PC-3 (cell line): ENCODE measurements at regions not wholly inside any gene's neighbourhood (a gene's known extent, or its start where the extent isn't known, plus 50 kb on each side); places are given as distances from the start of the nearest gene placed in this dataset.

Experiments
- ATAC-seq: fragments of 200-7000 bp; cut with Tn5 transposase; 2 replicates; pipeline ENCODE4 v1.9.1; 2020; ENCODE audit warnings: mild to moderate bottlenecking, moderate library complexity
- BruUV-seq: library from RNA; stranded (reverse); fragments of 400-500 nt; replicated peaks from 2 replicates; lab custom pipeline; 2021; lab: Mats Ljungman, UMichigan
- CTCF ChIA-PET: fragments of 300-600 bp; sonication (Branson Sonifier 250); formaldehyde crosslinking; loops from one replicate; lab custom pipeline; 2022; ENCODE audit warnings: antibody characterized with exemption; lab: Charles Lee
- POLR2A ChIA-PET: fragments of 300-600 bp; sonication (Branson Sonifier 250); formaldehyde crosslinking; loops from one replicate; lab custom pipeline; 2022; ENCODE audit warnings: antibody characterized with exemption; ENCODE audit not compliant: unreplicated experiment; lab: Charles Lee
- DNase-seq: peaks from one replicate; pipeline ENCODE4 v3.0.0-alpha.2; 2015
- H2AFZ ChIP-seq: fragments of 300-600 bp; sonication (generic); 2 replicates; pipeline ENCODE4 v1.6.0; 2016; ENCODE audit warnings: antibody characterized with exemption, low read length
- H3F3A ChIP-seq: fragments of 300-600 bp; sonication (generic); one replicate; pipeline ENCODE4 v1.6.0; 2017; ENCODE audit warnings: antibody characterized with exemption, low read length, control low read depth, mild to moderate bottlenecking; ENCODE audit not compliant: unreplicated experiment
- H3K27ac ChIP-seq: fragments of 300-600 bp; sonication (generic); 2 replicates; pipeline ENCODE4 v1.5.1; 2016; ENCODE audit warnings: mild to moderate bottlenecking, low read length
- H3K27me3 ChIP-seq: fragments of 300-600 bp; sonication (generic); 2 replicates; pipeline ENCODE4 v1.6.1; 2016; ENCODE audit warnings: low read length, mixed read lengths
- H3K36me3 ChIP-seq: fragments of 300-600 bp; sonication (generic); 2 replicates; pipeline ENCODE4 v1.6.1; 2016; ENCODE audit warnings: low read depth, mixed run types, low read length, mixed read lengths
- H3K4me1 ChIP-seq: fragments of 300-600 bp; sonication (generic); 2 replicates; pipeline ENCODE4 v1.5.1; 2016; ENCODE audit warnings: low read length; ENCODE audit not compliant: insufficient read depth
- H3K4me2 ChIP-seq: fragments of 300-600 bp; sonication (generic); 2 replicates; pipeline ENCODE4 v1.6.0; 2016; ENCODE audit warnings: low read length
- H3K4me3 ChIP-seq: fragments of 300-600 bp; sonication (generic); 2 replicates; pipeline ENCODE4 v1.5.1; 2016; ENCODE audit warnings: mild to moderate bottlenecking, low read length, mixed read lengths
- H3K79me2 ChIP-seq: fragments of 300-600 bp; sonication (generic); 2 replicates; pipeline ENCODE4 v1.6.1; 2017; ENCODE audit warnings: low read length, mixed read lengths
- H3K9ac ChIP-seq: fragments of 300-600 bp; sonication (generic); 2 replicates; pipeline ENCODE4 v1.6.0; 2016; ENCODE audit warnings: mild to moderate bottlenecking, low read length
- H3K9me2 ChIP-seq: fragments of 300-600 bp; sonication (generic); replicated peaks from 2 replicates; pipeline ENCODE4 v1.6.1; 2016; ENCODE audit warnings: mixed run types, low read length, mixed read lengths
- H3K9me3 ChIP-seq: fragments of 300-600 bp; sonication (generic); 2 replicates; pipeline ENCODE4 v1.6.1; 2016; ENCODE audit warnings: low read length, mixed read lengths
- H4K20me1 ChIP-seq: fragments of 300-600 bp; sonication (generic); 2 replicates; pipeline ENCODE4 v1.6.1; 2016; ENCODE audit warnings: low read length, mixed read lengths
- EZH2 ChIP-seq: fragments of 300-600 bp; sonication (generic); IDR thresholded peaks from one replicate; pipeline ENCODE4 v1.6.1; 2017; ENCODE audit warnings: antibody characterized with exemption, mild to moderate bottlenecking, low read length; ENCODE audit not compliant: unreplicated experiment
- EZH2phosphoT487 ChIP-seq: fragments of 300-600 bp; sonication (generic); IDR thresholded peaks from 2 replicates; pipeline ENCODE4 v1.6.1; 2018; ENCODE audit warnings: mild to moderate bottlenecking, antibody characterized with exemption, low read length, borderline replicate concordance
- intact Hi-C: fragments of 100-400 bp; cut with micrococcal nuclease; formaldehyde crosslinking; loops from 2 replicates; pipeline ENCODE4 v1.9.0; 2023
- TF ChIP-seq, protein P1 (sequence below): fragments of 300-600 bp; sonication (generic); conservative IDR thresholded peaks from 2 replicates; pipeline ENCODE4 v1.5.1; 2017; ENCODE audit warnings: antibody characterized with exemption, low read depth, mild to moderate bottlenecking, low read length

DNA sequence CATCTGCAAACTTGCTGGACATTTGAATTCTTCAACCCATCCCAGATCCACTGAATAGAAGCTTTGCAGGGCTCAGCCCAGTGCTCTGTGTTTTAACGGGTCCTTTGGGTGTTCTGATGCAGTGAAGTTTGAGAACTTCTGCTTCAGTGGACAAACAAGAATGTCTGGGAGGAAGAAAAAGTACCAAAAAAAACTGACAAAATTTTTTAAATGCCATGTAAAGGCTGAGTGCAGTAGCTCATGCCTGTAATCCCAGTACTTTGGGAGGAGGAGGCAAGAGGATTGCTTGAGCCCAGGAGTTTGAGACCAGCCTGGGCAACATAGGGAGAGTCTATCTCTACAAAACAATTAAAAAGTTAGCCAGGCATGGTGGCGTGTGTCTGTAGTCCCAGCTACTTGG is 51.8 kb upstream of the FRMD4A start:
- Histone ChIP-seq H4K20me1 (no peaks in the 10 kb centered on the region), H3K9me2 (no peaks in the 10 kb centered on the region), H3K36me3 (no peaks in the 10 kb centered on the region), H3K79me2 (no peaks in the 10 kb centered on the region), H3F3A (no peaks in the 10 kb centered on the region), H3K27ac (no peak overlapping the region), H3K27me3 (no peaks in the 10 kb centered on the region), H2AFZ (no peak overlapping the region), H3K9ac (no peak overlapping the region), H3K9me3 (no peaks in the 10 kb centered on the region), H3K4me2 (no peak overlapping the region), H3K4me1 (no peaks in the 10 kb centered on the region), H3K4me3 (no peak overlapping the region)
- ChIA-PET POLR2A (no interaction called here), CTCF (no interaction called here)
- TF ChIP-seq, protein P1, sequence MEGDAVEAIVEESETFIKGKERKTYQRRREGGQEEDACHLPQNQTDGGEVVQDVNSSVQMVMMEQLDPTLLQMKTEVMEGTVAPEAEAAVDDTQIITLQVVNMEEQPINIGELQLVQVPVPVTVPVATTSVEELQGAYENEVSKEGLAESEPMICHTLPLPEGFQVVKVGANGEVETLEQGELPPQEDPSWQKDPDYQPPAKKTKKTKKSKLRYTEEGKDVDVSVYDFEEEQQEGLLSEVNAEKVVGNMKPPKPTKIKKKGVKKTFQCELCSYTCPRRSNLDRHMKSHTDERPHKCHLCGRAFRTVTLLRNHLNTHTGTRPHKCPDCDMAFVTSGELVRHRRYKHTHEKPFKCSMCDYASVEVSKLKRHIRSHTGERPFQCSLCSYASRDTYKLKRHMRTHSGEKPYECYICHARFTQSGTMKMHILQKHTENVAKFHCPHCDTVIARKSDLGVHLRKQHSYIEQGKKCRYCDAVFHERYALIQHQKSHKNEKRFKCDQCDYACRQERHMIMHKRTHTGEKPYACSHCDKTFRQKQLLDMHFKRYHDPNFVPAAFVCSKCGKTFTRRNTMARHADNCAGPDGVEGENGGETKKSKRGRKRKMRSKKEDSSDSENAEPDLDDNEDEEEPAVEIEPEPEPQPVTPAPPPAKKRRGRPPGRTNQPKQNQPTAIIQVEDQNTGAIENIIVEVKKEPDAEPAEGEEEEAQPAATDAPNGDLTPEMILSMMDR, result no peak
- TF ChIP-seq EZH2phosphoT487 (no peak), EZH2 (no peak)
- ATAC-seq, result no peak
- intact Hi-C loops, result no loop called here
- no peak for DNase-seq
- BruUV-seq, result no TSS peak

DNA sequence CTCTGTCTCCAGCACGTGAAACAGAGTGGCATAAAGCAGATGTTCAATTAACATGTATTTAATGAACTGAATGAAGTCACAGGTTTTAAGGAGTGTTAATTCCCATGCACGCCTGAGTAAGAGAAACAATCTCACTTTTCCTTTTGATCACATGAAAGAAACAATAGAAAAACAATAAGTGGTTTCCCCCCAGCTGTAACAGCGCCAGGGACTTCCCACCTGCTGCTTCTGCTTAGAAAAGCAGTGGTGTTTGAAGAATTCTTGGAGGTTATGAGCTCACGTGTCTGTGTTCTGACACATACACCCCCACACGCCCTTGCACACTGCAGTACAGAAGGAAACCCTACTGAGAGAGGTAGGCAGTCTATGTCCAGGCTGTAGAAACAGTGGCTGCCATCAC is 51.3 kb upstream of the FRMD4A start:
- no peaks in the 10 kb centered on the region for H3K79me2 ChIP-seq
- H3K27ac ChIP-seq, result no peak overlapping the region
- H4K20me1 ChIP-seq, result no peaks in the 10 kb centered on the region
- ATAC-seq (no peak), DNase-seq (no peak)
- no peak overlapping the region for H3K4me3 ChIP-seq
- CTCF ChIA-PET, result no interaction called here
- H2AFZ ChIP-seq, result no peak overlapping the region
- H3K9ac ChIP-seq, result no peak overlapping the region
- no peaks in the 10 kb centered on the region for H3K9me2 ChIP-seq
- BruUV-seq, result no TSS peak
- no peaks in the 10 kb centered on the region for H3K27me3 ChIP-seq
- intact Hi-C loops, result no loop called here
- H3K4me2 ChIP-seq, result no peak overlapping the region
- POLR2A ChIA-PET, result no interaction called here
- H3K36me3 ChIP-seq, result no peaks in the 10 kb centered on the region
- no peaks in the 10 kb centered on the region for H3F3A ChIP-seq
- H3K9me3 ChIP-seq, result no peaks in the 10 kb centered on the region
- no peak for TF ChIP-seq EZH2phosphoT487
- TF ChIP-seq EZH2, result no peak
- TF ChIP-seq, protein P1, result no peak
- no peaks in the 10 kb centered on the region for H3K4me1 ChIP-seq

DNA sequence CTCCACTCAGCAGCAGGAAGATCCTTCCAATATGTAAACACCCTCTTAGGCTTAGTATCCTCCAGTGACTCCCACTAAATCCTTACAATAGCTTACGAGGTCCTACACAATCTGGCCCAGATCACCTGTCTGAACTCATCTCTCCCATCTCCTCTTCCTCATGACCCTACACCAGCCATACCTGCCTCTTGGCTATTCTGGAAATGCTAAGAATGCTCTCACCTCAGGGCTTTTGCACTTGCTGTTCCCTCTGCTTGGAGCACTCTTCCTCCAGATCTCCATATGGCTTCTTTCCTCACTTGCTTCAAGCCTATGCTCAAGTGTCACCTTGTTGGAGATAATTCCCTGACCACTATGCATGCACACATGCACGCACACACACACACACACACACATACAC is 50.8 kb upstream of the FRMD4A start:
- DNase-seq, result no peak
- CTCF ChIA-PET, result no interaction called here
- no peaks in the 10 kb centered on the region for H3K79me2 ChIP-seq

More for the DNA sequence above, 50.8 kb upstream of the FRMD4A start:
- TF ChIP-seq, protein P1, result no peak
- TF ChIP-seq EZH2, result no peak
- TF ChIP-seq EZH2phosphoT487, result no peak
- H3K36me3 ChIP-seq, result no peaks in the 10 kb centered on the region
- no peak overlapping the region for H3K9ac ChIP-seq
- H3K9me3 ChIP-seq, result no peaks in the 10 kb centered on the region
- H3K4me3 ChIP-seq, result no peak overlapping the region
- no peak for ATAC-seq
- H4K20me1 ChIP-seq, result no peaks in the 10 kb centered on the region
- no peak overlapping the region for H3K4me2 ChIP-seq
- no peaks in the 10 kb centered on the region for H3K9me2 ChIP-seq
- intact Hi-C loops, result no loop called here
- BruUV-seq, result no TSS peak
- POLR2A ChIA-PET, result no interaction called here
- H3K4me1 ChIP-seq, result no peaks in the 10 kb centered on the region
- H2AFZ ChIP-seq, result no peak overlapping the region
- H3F3A ChIP-seq, result no peaks in the 10 kb centered on the region
- no peaks in the 10 kb centered on the region for H3K27me3 ChIP-seq
- H3K27ac ChIP-seq, result no peak overlapping the region
